CD8-positive, alpha-beta memory T cell (primary cell): ENCODE measurements at regions not wholly inside any gene's neighbourhood (a gene's known extent, or its start where the extent isn't known, plus 50 kb on each side); places are given as distances from the start of the nearest gene placed in this dataset.

ENCODE experiments used
- CTCF ChIA-PET: fragments of 350-600 bp; sonication (Branson Sonifier 250); formaldehyde crosslinking; loops from one replicate; lab custom pipeline; 2021; ENCODE audit warnings: antibody characterized with exemption; lab: Charles Lee
- POLR2A ChIA-PET: fragments of 350-600 bp; sonication (Branson Sonifier 250); formaldehyde crosslinking; loops from one replicate; lab custom pipeline; 2021; ENCODE audit warnings: antibody characterized with exemption; lab: Charles Lee
- DNase-seq, 5 donors: peaks; one replicate each; pipeline versions ENCODE4 v3.0.0 to v3.0.0-alpha.2; 2020 to 2022; ENCODE audit warnings: mixed read lengths in 1 of 5
- H3K27ac ChIP-seq: one replicate; pipeline ENCODE4 v1.7.0; 2013; ENCODE audit warnings: low read depth, mild to moderate bottlenecking, low read length, moderate library complexity
- H3K27me3 ChIP-seq: 2 replicates; pipeline ENCODE4 v1.7.0; 2013; ENCODE audit warnings: low read length, mild to moderate bottlenecking; ENCODE audit not compliant: insufficient read depth, poor library complexity, severe bottlenecking
- H3K36me3 ChIP-seq: 2 replicates; pipeline ENCODE4 v1.7.0; 2013; ENCODE audit warnings: mild to moderate bottlenecking, low read length, moderate library complexity; ENCODE audit not compliant: insufficient read depth
- H3K4me1 ChIP-seq: 2 replicates; pipeline ENCODE4 v1.7.0; 2013; ENCODE audit warnings: mild to moderate bottlenecking, low read length, moderate library complexity; ENCODE audit not compliant: insufficient read depth
- H3K4me3 ChIP-seq: 2 replicates; pipeline ENCODE4 v1.7.0; 2013; ENCODE audit warnings: mild to moderate bottlenecking, low read length
- H3K9me3 ChIP-seq: 2 replicates; pipeline ENCODE4 v1.7.0; 2013; ENCODE audit warnings: mild to moderate bottlenecking, low read length
- H3K27ac Mint-ChIP-seq, 8 donors: one replicate each; pipeline ENCODE4 v1.8.0; 2020 to 2021; ENCODE audit warnings: mixed read lengths in 8 of 8, mild to moderate bottlenecking in 6 of 8, inconsistent platforms in 3 of 8, moderate library complexity in 3 of 8
- H3K27me3 Mint-ChIP-seq, 2 donors: one replicate each; pipeline ENCODE4 v1.8.0; 2020 to 2021; ENCODE audit warnings: mixed read lengths in 2 of 2, mild to moderate bottlenecking in 1 of 2, moderate library complexity in 1 of 2
- H3K36me3 Mint-ChIP-seq, 3 donors: one replicate each; pipeline ENCODE4 v1.8.0; 2020 to 2021; ENCODE audit warnings: mixed read lengths in 3 of 3, inconsistent platforms in 1 of 3, mild to moderate bottlenecking in 1 of 3
- H3K4me1 Mint-ChIP-seq, 3 donors: one replicate each; pipeline ENCODE4 v1.8.0; 2020 to 2021; ENCODE audit warnings: mixed read lengths in 3 of 3, inconsistent platforms in 1 of 3, mild to moderate bottlenecking in 1 of 3
- H3K4me3 Mint-ChIP-seq, 7 donors: one replicate each; pipeline ENCODE4 v1.8.0; 2020 to 2021; ENCODE audit warnings: mixed read lengths in 7 of 7, mild to moderate bottlenecking in 6 of 7, moderate library complexity in 4 of 7, inconsistent platforms in 2 of 7
- H3K9me3 Mint-ChIP-seq, 5 donors: one replicate each; pipeline ENCODE4 v1.8.0; 2020 to 2022; ENCODE audit warnings: mixed read lengths in 5 of 5, mild to moderate bottlenecking in 3 of 5, moderate library complexity in 2 of 5, inconsistent platforms in 1 of 5

GRCh38 chr5:84637662-84638375 lies 253.1 kb upstream of the EDIL3 start:
- CTCF ChIA-PET = no interaction called here
- H3K4me3 ChIP-seq = no peak overlapping the region
- POLR2A ChIA-PET = no interaction called here
- Mint-ChIP-seq H3K27ac (no peak overlapping the region), H3K9me3 (peaks cover 0 to 3% (median 0%) of the 10 kb centered on the region in 5 donors), H3K4me3 (no peak overlapping the region), H3K4me1 (no peaks in the 10 kb centered on the region), H3K36me3 (no peaks in the 10 kb centered on the region), H3K27me3 (no peaks in the 10 kb centered on the region)
- no peaks in the 10 kb centered on the region for H3K4me1 ChIP-seq
- no peaks in the 10 kb centered on the region for H3K9me3 ChIP-seq
- no peak for DNase-seq
- H3K36me3 ChIP-seq = no peaks in the 10 kb centered on the region
- H3K27ac ChIP-seq = no peak overlapping the region
- H3K27me3 ChIP-seq = no peaks in the 10 kb centered on the region

DNA sequence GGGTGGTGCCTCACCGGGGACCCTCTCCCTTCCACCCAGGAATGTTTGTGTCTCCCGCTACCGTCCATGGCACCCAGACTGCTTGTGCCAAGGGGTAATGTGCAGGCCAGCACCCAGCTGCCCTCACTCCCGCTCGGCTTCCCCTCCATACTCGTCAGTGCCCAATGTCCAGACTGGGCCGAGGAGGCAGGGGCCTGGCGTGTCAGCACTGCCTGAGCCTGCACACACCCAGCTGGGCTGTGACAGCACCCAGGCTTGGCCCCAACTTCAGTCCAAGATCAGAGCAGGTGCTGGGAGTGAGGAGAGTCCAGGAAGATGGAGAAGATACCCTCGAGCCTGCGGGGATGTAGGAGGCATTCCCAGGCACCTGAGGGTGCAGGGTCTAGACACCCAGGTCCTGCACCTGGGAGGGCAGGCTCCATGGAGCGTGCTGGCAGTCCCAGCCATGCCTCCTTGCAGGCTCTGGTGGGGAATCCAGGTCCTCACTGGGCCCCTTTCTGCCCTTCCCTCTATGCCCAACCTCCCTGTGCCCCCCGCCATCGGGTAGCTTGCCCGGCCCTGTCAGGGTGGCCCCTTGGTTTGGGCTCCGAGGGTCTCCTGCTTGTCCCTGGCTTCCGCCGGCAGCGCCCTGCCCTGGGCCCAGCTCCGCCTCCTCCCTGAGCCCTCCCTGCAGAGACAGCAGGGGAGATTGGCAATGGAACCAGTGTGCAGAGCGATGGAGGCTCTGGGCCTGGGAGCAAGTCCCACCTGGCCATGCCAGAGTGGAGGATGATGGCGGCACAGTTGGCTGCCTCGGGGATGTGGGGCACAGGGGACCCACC lies 250.8 kb upstream of the EDIL3 start:
- no peaks in the 10 kb centered on the region for H3K27me3 ChIP-seq
- no peak overlapping the region for H3K27ac Mint-ChIP-seq
- no peak overlapping the region for H3K4me3 ChIP-seq
- no peaks in the 10 kb centered on the region for H3K4me1 Mint-ChIP-seq
- H3K27ac ChIP-seq = no peak overlapping the region
- H3K27me3 Mint-ChIP-seq = no peaks in the 10 kb centered on the region
- H3K9me3 Mint-ChIP-seq = peaks cover 0 to 3% (median 0%) of the 10 kb centered on the region in 5 donors
- no peaks in the 10 kb centered on the region for H3K36me3 ChIP-seq
- no peaks in the 10 kb centered on the region for H3K9me3 ChIP-seq
- CTCF ChIA-PET = no interaction called here
- H3K36me3 Mint-ChIP-seq = no peaks in the 10 kb centered on the region
- H3K4me1 ChIP-seq = no peaks in the 10 kb centered on the region
- DNase-seq = peak in 1 of 5 donors; percentile 40
- POLR2A ChIA-PET = no interaction called here
- no peak overlapping the region for H3K4me3 Mint-ChIP-seq

DNA sequence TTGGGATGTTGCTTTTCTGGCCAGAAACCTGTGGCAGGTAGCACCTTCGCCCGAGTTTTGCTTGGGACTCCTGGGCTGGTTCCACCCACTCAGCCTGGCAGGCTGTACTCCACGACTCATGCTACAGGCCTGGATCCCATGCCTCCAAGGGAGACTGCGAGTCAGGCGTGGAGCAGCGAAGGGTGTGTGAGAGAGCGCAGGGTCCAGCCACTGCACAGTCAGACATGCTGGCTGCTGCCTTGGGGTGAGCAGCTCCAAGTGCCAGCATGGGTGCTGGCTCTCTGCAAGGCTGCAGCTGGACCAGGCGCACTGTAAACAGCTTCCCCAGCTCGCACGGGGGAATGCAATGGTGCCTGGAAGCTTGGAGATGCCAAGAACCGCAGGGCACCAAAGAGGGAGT lies 249.6 kb upstream of the EDIL3 start:
- Histone ChIP-seq H3K4me1 (no peaks in the 10 kb centered on the region), H3K4me3 (no peak overlapping the region), H3K27me3 (no peaks in the 10 kb centered on the region), H3K36me3 (no peaks in the 10 kb centered on the region), H3K9me3 (no peaks in the 10 kb centered on the region), H3K27ac (no peak overlapping the region)
- Mint-ChIP-seq H3K4me1 (no peaks in the 10 kb centered on the region), H3K36me3 (no peaks in the 10 kb centered on the region), H3K27ac (no peak overlapping the region), H3K9me3 (peaks cover 0 to 3% (median 0%) of the 10 kb centered on the region in 5 donors), H3K27me3 (no peaks in the 10 kb centered on the region), H3K4me3 (no peak overlapping the region)
- POLR2A ChIA-PET = no interaction called here
- DNase-seq = no peak
- CTCF ChIA-PET = no interaction called here

GRCh38 chr5:84632418-84632817 lies 247.7 kb upstream of the EDIL3 start:
- no peaks in the 10 kb centered on the region for H3K36me3 ChIP-seq
- Mint-ChIP-seq H3K27ac (no peak overlapping the region), H3K27me3 (no peaks in the 10 kb centered on the region), H3K9me3 (peaks cover 0 to 3% (median 0%) of the 10 kb centered on the region in 5 donors), H3K4me1 (no peaks in the 10 kb centered on the region), H3K4me3 (no peak overlapping the region), H3K36me3 (no peaks in the 10 kb centered on the region)
- H3K9me3 ChIP-seq = no peaks in the 10 kb centered on the region
- no peaks in the 10 kb centered on the region for H3K27me3 ChIP-seq
- H3K4me1 ChIP-seq = no peaks in the 10 kb centered on the region
- CTCF ChIA-PET = no interaction called here
- no peak overlapping the region for H3K27ac ChIP-seq
- H3K4me3 ChIP-seq = no peak overlapping the region
- POLR2A ChIA-PET = no interaction called here
- DNase-seq = no peak

DNA sequence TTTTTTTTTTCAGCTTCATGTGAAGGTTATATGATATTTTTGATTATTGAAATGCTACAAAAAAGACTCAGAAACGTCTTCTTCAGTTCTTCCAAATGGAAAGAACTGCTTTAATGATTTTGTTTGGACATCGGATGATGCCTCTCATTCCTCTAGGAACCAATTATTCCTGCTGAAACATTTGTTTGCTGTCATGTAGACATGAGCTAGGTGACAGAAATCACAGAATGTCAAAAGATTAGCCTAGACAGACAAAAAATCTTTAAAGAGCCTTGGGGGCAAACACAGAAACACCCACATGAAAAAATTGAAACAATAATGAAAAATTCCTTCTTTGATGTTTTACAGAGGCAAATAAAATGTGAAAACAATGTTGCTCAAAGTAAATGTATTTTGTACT lies 244.2 kb upstream of the EDIL3 start:
- no peak for DNase-seq
- Mint-ChIP-seq H3K27ac (no peak overlapping the region), H3K36me3 (no peaks in the 10 kb centered on the region), H3K4me1 (no peaks in the 10 kb centered on the region), H3K9me3 (peaks cover 0 to 6% (median 2%) of the 10 kb centered on the region in 5 donors), H3K27me3 (no peaks in the 10 kb centered on the region), H3K4me3 (no peak overlapping the region)
- H3K27me3 ChIP-seq = no peaks in the 10 kb centered on the region
- H3K4me3 ChIP-seq = no peak overlapping the region
- H3K27ac ChIP-seq = no peak overlapping the region
- POLR2A ChIA-PET = no interaction called here
- no peaks in the 10 kb centered on the region for H3K9me3 ChIP-seq
- no peaks in the 10 kb centered on the region for H3K4me1 ChIP-seq
- CTCF ChIA-PET = no interaction called here
- H3K36me3 ChIP-seq = no peaks in the 10 kb centered on the region

GRCh38 chr5:84623019-84623418 lies 238.3 kb upstream of the EDIL3 start:
- CTCF ChIA-PET = no interaction called here
- no peaks in the 10 kb centered on the region for H3K4me1 Mint-ChIP-seq
- POLR2A ChIA-PET = no interaction called here
- no peaks in the 10 kb centered on the region for H3K27me3 ChIP-seq
- no peaks in the 10 kb centered on the region for H3K36me3 Mint-ChIP-seq
- peaks cover 0 to 18% (median 3%) of the 10 kb centered on the region in 5 donors for H3K9me3 Mint-ChIP-seq
- H3K4me3 ChIP-seq = no peak overlapping the region
- no peak overlapping the region for H3K27ac ChIP-seq
- DNase-seq = peak in 1 of 5 donors; percentile 10
- no peak overlapping the region for H3K4me3 Mint-ChIP-seq
- peaks cover 0 to 3% of the 10 kb centered on the region in 2 donors for H3K27me3 Mint-ChIP-seq
- H3K27ac Mint-ChIP-seq = no peak overlapping the region
- H3K9me3 ChIP-seq = no peaks in the 10 kb centered on the region
- no peaks in the 10 kb centered on the region for H3K36me3 ChIP-seq
- no peaks in the 10 kb centered on the region for H3K4me1 ChIP-seq

GRCh38 chr5:84622461-84622860 lies 237.8 kb upstream of the EDIL3 start:
- Histone ChIP-seq H3K9me3 (no peaks in the 10 kb centered on the region), H3K4me1 (no peaks in the 10 kb centered on the region), H3K36me3 (no peaks in the 10 kb centered on the region), H3K27me3 (no peaks in the 10 kb centered on the region), H3K27ac (no peak overlapping the region), H3K4me3 (no peak overlapping the region)
- Mint-ChIP-seq H3K9me3 (peaks cover 0 to 18% (median 3%) of the 10 kb centered on the region in 5 donors), H3K36me3 (no peaks in the 10 kb centered on the region), H3K4me3 (no peak overlapping the region), H3K27me3 (peaks cover 0 to 3% of the 10 kb centered on the region in 2 donors), H3K27ac (no peak overlapping the region), H3K4me1 (no peaks in the 10 kb centered on the region)
- ChIA-PET POLR2A (no interaction called here), CTCF (no interaction called here)
- no peak for DNase-seq

DNA sequence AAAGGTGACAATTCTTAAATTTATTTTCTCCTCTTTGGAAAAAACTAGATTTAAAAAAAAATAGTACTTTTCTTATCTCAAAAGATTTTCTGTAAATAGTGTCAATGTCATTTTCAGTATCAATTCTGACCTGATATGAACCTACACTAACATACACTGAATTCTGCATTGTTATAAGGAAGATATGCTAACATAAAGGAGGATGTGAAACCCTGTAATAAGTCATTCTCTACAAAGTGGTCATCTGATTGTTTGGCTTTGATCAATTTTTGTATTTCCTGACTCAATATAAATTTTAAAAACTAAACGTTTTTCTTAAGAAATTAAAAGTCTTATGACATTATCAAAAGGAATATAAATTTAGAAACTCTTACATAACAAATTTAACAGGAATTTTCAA lies 233.6 kb upstream of the EDIL3 start:
- no peak overlapping the region for H3K27ac Mint-ChIP-seq
- CTCF ChIA-PET = no interaction called here

More for the DNA sequence above, 233.6 kb upstream of the EDIL3 start:
- H3K4me1 Mint-ChIP-seq = no peaks in the 10 kb centered on the region
- no peaks in the 10 kb centered on the region for H3K36me3 Mint-ChIP-seq
- H3K36me3 ChIP-seq = no peaks in the 10 kb centered on the region
- H3K4me3 ChIP-seq = no peak overlapping the region
- peaks cover 0 to 3% of the 10 kb centered on the region in 2 donors for H3K27me3 Mint-ChIP-seq
- no peaks in the 10 kb centered on the region for H3K27me3 ChIP-seq
- no peaks in the 10 kb centered on the region for H3K4me1 ChIP-seq
- H3K9me3 ChIP-seq = no peaks in the 10 kb centered on the region
- POLR2A ChIA-PET = no interaction called here
- H3K4me3 Mint-ChIP-seq = no peak overlapping the region
- peaks cover 0 to 13% (median 3%) of the 10 kb centered on the region in 5 donors for H3K9me3 Mint-ChIP-seq
- H3K27ac ChIP-seq = no peak overlapping the region
- no peak for DNase-seq
